ENCODE measurements at regions not wholly inside any gene's neighbourhood (a gene's known extent, or its start where the extent isn't known, plus 50 kb on each side); places are given as distances from the start of the nearest gene placed in this dataset.

- Histone ChIP-seq H3K27me3 (ENCODE audit: control insufficient read depth in 3 of 3, insufficient read depth in 3 of 3, low read depth in 1 of 3, low read length in 3 of 3) (no peaks in the 10 kb centered on the region), H3K9me3 (replicated peaks in 1 of 2; ENCODE audit: control insufficient read depth in 2 of 2, insufficient read depth in 1 of 2, low read depth in 1 of 2, low read length in 2 of 2) (peaks cover 0 to 5% of the 10 kb centered on the region in 2 donors)
- no CpG with 5 or more reads among the region's 5 CpGs for WGBS, 2 donors (ENCODE audit: extremely low coverage in 2 of 2, insufficient read length in 2 of 2, insufficient replicate concordance in 1 of 2)
Measured at GRCh38 chr2:180063494-180064092, 56.5 kb upstream of the CWC22 start.

GRCh38 chr2:180062178-180062577 lies 55.1 kb upstream of the CWC22 start:
- no peak overlapping the region for H3K4me2 ChIP-seq (ENCODE audit: insufficient read depth, low read length, poor library complexity, severe bottlenecking)
- no peak overlapping the region for H2AK5ac ChIP-seq (ENCODE audit: low read depth, low read length)
- H3K23ac ChIP-seq (ENCODE audit: low read depth, low read length, poor library complexity), result no peak overlapping the region
- no peak overlapping the region for H2BK15ac ChIP-seq (ENCODE audit: low read length)
- no peak overlapping the region for H3K4me3 ChIP-seq (ENCODE audit: low read length in 2 of 2)
- H3K4me1 ChIP-seq (ENCODE audit: control insufficient read depth in 2 of 2, insufficient read depth in 1 of 2, low read depth in 1 of 2, low read length in 2 of 2), result peaks cover 6 to 16% of the 10 kb centered on the region in 2 donors
- peaks cover 0 to 4% of the 10 kb centered on the region in 2 donors for H3K9me3 ChIP-seq (replicated peaks in 1 of 2; ENCODE audit: control insufficient read depth in 2 of 2, insufficient read depth in 1 of 2, low read depth in 1 of 2, low read length in 2 of 2)
- H3K27ac ChIP-seq (replicated peaks; ENCODE audit: low read length), result no peak overlapping the region
- WGBS, 2 donors (ENCODE audit: extremely low coverage in 2 of 2, insufficient read length in 2 of 2, insufficient replicate concordance in 1 of 2), result no CpG with 5 or more reads among the region's 4 CpGs
- no peak overlapping the region for H4K8ac ChIP-seq (ENCODE audit: low read depth, low read length)
- H3K4ac ChIP-seq (ENCODE audit: low read length), result no peak overlapping the region
- no peak overlapping the region for H2BK120ac ChIP-seq (ENCODE audit: low read depth, low read length)
- H2BK5ac ChIP-seq (ENCODE audit: low read length), result no peak overlapping the region
- DNase-seq (ENCODE audit: low spot score), result no peak
- no peaks in the 10 kb centered on the region for H3K79me1 ChIP-seq (ENCODE audit: low read depth, low read length)
- peak overlapping the region; percentile 85 for H2BK12ac ChIP-seq (ENCODE audit: low read length)
- no peaks in the 10 kb centered on the region for H3K36me3 ChIP-seq (replicated peaks in 1 of 2; ENCODE audit: control insufficient read depth in 2 of 2, insufficient read depth in 2 of 2, low read length in 2 of 2)
- no peak overlapping the region for H2AFZ ChIP-seq (ENCODE audit: low read length)
- H3K9ac ChIP-seq (ENCODE audit: low read depth, low read length, poor library complexity), result no peak overlapping the region
- no peak overlapping the region for H3K18ac ChIP-seq (ENCODE audit: low read length)
- no peak overlapping the region for H4K91ac ChIP-seq (ENCODE audit: low read depth, low read length, poor library complexity)
- H3K27me3 ChIP-seq (ENCODE audit: control insufficient read depth in 3 of 3, insufficient read depth in 3 of 3, low read depth in 1 of 3, low read length in 3 of 3), result no peaks in the 10 kb centered on the region
- no peak overlapping the region for H3K14ac ChIP-seq (ENCODE audit: low read length)

More at GRCh38 chr2:180063494-180064092, 56.5 kb upstream of the CWC22 start:
- Histone ChIP-seq H4K91ac (ENCODE audit: low read depth, low read length, poor library complexity) (peak overlapping the region; percentile 9), H3K4me1 (ENCODE audit: control insufficient read depth in 2 of 2, insufficient read depth in 1 of 2, low read depth in 1 of 2, low read length in 2 of 2) (peaks cover 4 to 6% of the 10 kb centered on the region in 2 donors), H3K23ac (ENCODE audit: low read depth, low read length, poor library complexity) (no peak overlapping the region), H2BK120ac (ENCODE audit: low read depth, low read length) (no peak overlapping the region), H2BK5ac (ENCODE audit: low read length) (no peak overlapping the region), H3K4me2 (ENCODE audit: insufficient read depth, low read length, poor library complexity, severe bottlenecking) (no peak overlapping the region), H3K14ac (ENCODE audit: low read length) (no peak overlapping the region), H4K8ac (ENCODE audit: low read depth, low read length) (no peak overlapping the region), H3K9ac (ENCODE audit: low read depth, low read length, poor library complexity) (no peak overlapping the region), H3K27ac (replicated peaks; ENCODE audit: low read length) (no peak overlapping the region), H2AFZ (ENCODE audit: low read length) (no peak overlapping the region), H3K18ac (ENCODE audit: low read length) (no peak overlapping the region), H2AK5ac (ENCODE audit: low read depth, low read length) (no peak overlapping the region), H3K4me3 (ENCODE audit: low read length in 2 of 2) (no peak overlapping the region), H3K79me1 (ENCODE audit: low read depth, low read length) (no peaks in the 10 kb centered on the region), H2BK12ac (ENCODE audit: low read length) (no peak overlapping the region), H3K36me3 (replicated peaks in 1 of 2; ENCODE audit: control insufficient read depth in 2 of 2, insufficient read depth in 2 of 2, low read length in 2 of 2) (no peaks in the 10 kb centered on the region), H2BK15ac (ENCODE audit: low read length) (no peak overlapping the region), H3K4ac (ENCODE audit: low read length) (no peak overlapping the region)
- no peak for DNase-seq (ENCODE audit: low spot score)

GRCh38 chr2:180061546-180061945 lies 54.4 kb upstream of the CWC22 start:
- Histone ChIP-seq H3K79me1 (ENCODE audit: low read depth, low read length) (no peaks in the 10 kb centered on the region), H3K36me3 (replicated peaks in 1 of 2; ENCODE audit: control insufficient read depth in 2 of 2, insufficient read depth in 2 of 2, low read length in 2 of 2) (no peaks in the 10 kb centered on the region), H2AFZ (ENCODE audit: low read length) (no peak overlapping the region), H2BK12ac (ENCODE audit: low read length) (no peak overlapping the region), H3K4ac (ENCODE audit: low read length) (no peak overlapping the region), H2AK5ac (ENCODE audit: low read depth, low read length) (no peak overlapping the region), H2BK120ac (ENCODE audit: low read depth, low read length) (no peak overlapping the region), H4K8ac (ENCODE audit: low read depth, low read length) (no peak overlapping the region), H3K18ac (ENCODE audit: low read length) (peak overlapping the region; percentile 91), H3K9ac (ENCODE audit: low read depth, low read length, poor library complexity) (no peak overlapping the region), H3K4me3 (ENCODE audit: low read length in 2 of 2) (no peak overlapping the region), H3K4me1 (ENCODE audit: control insufficient read depth in 2 of 2, insufficient read depth in 1 of 2, low read depth in 1 of 2, low read length in 2 of 2) (peaks cover 8 to 17% of the 10 kb centered on the region in 2 donors), H4K91ac (ENCODE audit: low read depth, low read length, poor library complexity) (no peak overlapping the region), H3K14ac (ENCODE audit: low read length) (no peak overlapping the region), H3K27ac (replicated peaks; ENCODE audit: low read length) (no peak overlapping the region), H2BK5ac (ENCODE audit: low read length) (no peak overlapping the region), H2BK15ac (ENCODE audit: low read length) (no peak overlapping the region), H3K23ac (ENCODE audit: low read depth, low read length, poor library complexity) (no peak overlapping the region), H3K9me3 (replicated peaks in 1 of 2; ENCODE audit: control insufficient read depth in 2 of 2, insufficient read depth in 1 of 2, low read depth in 1 of 2, low read length in 2 of 2) (peaks cover 0 to 2% of the 10 kb centered on the region in 2 donors), H3K4me2 (ENCODE audit: insufficient read depth, low read length, poor library complexity, severe bottlenecking) (no peak overlapping the region), H3K27me3 (ENCODE audit: control insufficient read depth in 3 of 3, insufficient read depth in 3 of 3, low read depth in 1 of 3, low read length in 3 of 3) (no peaks in the 10 kb centered on the region)
- DNase-seq (ENCODE audit: low spot score), result no peak
- no CpG with 5 or more reads among the region's 3 CpGs for WGBS, 2 donors (ENCODE audit: extremely low coverage in 2 of 2, insufficient read length in 2 of 2, insufficient replicate concordance in 1 of 2)

- Histone ChIP-seq H2BK120ac (ENCODE audit: low read depth, low read length) (no peak overlapping the region), H3K27ac (replicated peaks; ENCODE audit: low read length) (peak overlapping the region; percentile 15), H2AFZ (ENCODE audit: low read length) (no peak overlapping the region), H4K8ac (ENCODE audit: low read depth, low read length) (no peak overlapping the region), H2BK15ac (ENCODE audit: low read length) (no peak overlapping the region), H2BK12ac (ENCODE audit: low read length) (no peak overlapping the region), H3K4ac (ENCODE audit: low read length) (no peak overlapping the region), H3K27me3 (ENCODE audit: control insufficient read depth in 3 of 3, insufficient read depth in 3 of 3, low read depth in 1 of 3, low read length in 3 of 3) (no peaks in the 10 kb centered on the region), H3K4me1 (ENCODE audit: control insufficient read depth in 2 of 2, insufficient read depth in 1 of 2, low read depth in 1 of 2, low read length in 2 of 2) (peaks cover 8 to 20% of the 10 kb centered on the region in 2 donors), H2BK5ac (ENCODE audit: low read length) (no peak overlapping the region), H3K9me3 (replicated peaks in 1 of 2; ENCODE audit: control insufficient read depth in 2 of 2, insufficient read depth in 1 of 2, low read depth in 1 of 2, low read length in 2 of 2) (peaks cover 0 to 2% of the 10 kb centered on the region in 2 donors), H3K79me1 (ENCODE audit: low read depth, low read length) (no peaks in the 10 kb centered on the region), H3K9ac (ENCODE audit: low read depth, low read length, poor library complexity) (no peak overlapping the region), H3K23ac (ENCODE audit: low read depth, low read length, poor library complexity) (no peak overlapping the region), H3K36me3 (replicated peaks in 1 of 2; ENCODE audit: control insufficient read depth in 2 of 2, insufficient read depth in 2 of 2, low read length in 2 of 2) (no peaks in the 10 kb centered on the region), H3K18ac (ENCODE audit: low read length) (peak overlapping the region; percentile 91), H3K4me3 (ENCODE audit: low read length in 2 of 2) (no peak overlapping the region), H4K91ac (ENCODE audit: low read depth, low read length, poor library complexity) (no peak overlapping the region), H3K4me2 (ENCODE audit: insufficient read depth, low read length, poor library complexity, severe bottlenecking) (no peak overlapping the region), H2AK5ac (ENCODE audit: low read depth, low read length) (no peak overlapping the region), H3K14ac (ENCODE audit: low read length) (no peak overlapping the region)
- no CpG with 5 or more reads among the region's 11 CpGs for WGBS, 2 donors (ENCODE audit: extremely low coverage in 2 of 2, insufficient read length in 2 of 2, insufficient replicate concordance in 1 of 2)
- no peak for DNase-seq (ENCODE audit: low spot score)
Measured at GRCh38 chr2:180061085-180061484, 54.0 kb upstream of the CWC22 start.

Data from neuronal stem cell (in vitro differentiated cells).